NCI-H2227 treated with DMSO at 0.1 percent for 48 hours (cell line): ENCODE measurements at regions not wholly inside any gene's neighbourhood (a gene's known extent, or its start where the extent isn't known, plus 50 kb on each side); places are given as distances from the start of the nearest gene placed in this dataset.
"Not testable (repeated sequence)": the region's sequence is repeated elsewhere in the genome, so short reads cannot be mapped to it uniquely, and the experiment has no call there.

Experiments used
- DNase-seq: peaks from one replicate; lab custom pipeline; 2025; lab: John Stamatoyannopoulos, UW

GRCh38 chr12:46491548-46491947, 119.0 kb upstream of the SLC38A2 start:
- no peak for DNase-seq

- no peak for DNase-seq
These were observed 118.1 kb upstream of the SLC38A2 start for GRCh38 chr12:46490635-46491034.

- no peak for DNase-seq
These were observed 117.4 kb upstream of the SLC38A2 start for GRCh38 chr12:46489951-46490388.

GRCh38 chr12:46487567-46488131, 115.1 kb upstream of the SLC38A2 start:
- DNase-seq = no peak

GRCh38 chr12:46486588-46486987, 114.0 kb upstream of the SLC38A2 start:
- DNase-seq = no peak

- DNase-seq = no peak
These were observed 113.3 kb upstream of the SLC38A2 start for GRCh38 chr12:46485853-46486252.

GRCh38 chr12:46484396-46485061, 112.0 kb upstream of the SLC38A2 start:
- DNase-seq = no peak

GRCh38 chr12:46483572-46484395, 111.2 kb upstream of the SLC38A2 start:
- peak; percentile 6 for DNase-seq

- no peak for DNase-seq
These were observed 108.2 kb upstream of the SLC38A2 start for GRCh38 chr12:46480724-46481123.

- no peak for DNase-seq
These were observed 107.7 kb upstream of the SLC38A2 start for GRCh38 chr12:46480316-46480715.

GRCh38 chr12:46478123-46478522, 105.5 kb upstream of the SLC38A2 start:
- no peak for DNase-seq

- no peak for DNase-seq
These were observed 105.0 kb upstream of the SLC38A2 start for GRCh38 chr12:46477541-46477940.

GRCh38 chr12:46475972-46476645, 103.5 kb upstream of the SLC38A2 start:
- no peak for DNase-seq

GRCh38 chr12:46474385-46474784, 101.8 kb upstream of the SLC38A2 start:
- DNase-seq = not testable (repeated sequence)

- DNase-seq = no peak
These were observed 101.2 kb upstream of the SLC38A2 start for GRCh38 chr12:46473634-46474329.

- peak; percentile 77 for DNase-seq
These were observed 100.5 kb upstream of the SLC38A2 start for GRCh38 chr12:46472893-46473633.

- DNase-seq = no peak
These were observed 99.7 kb upstream of the SLC38A2 start for GRCh38 chr12:46472144-46472705.

GRCh38 chr12:46471404-46471803, 98.8 kb upstream of the SLC38A2 start:
- DNase-seq = no peak

GRCh38 chr12:46470975-46471374, 98.4 kb upstream of the SLC38A2 start:
- no peak for DNase-seq

- DNase-seq = no peak
These were observed 97.6 kb upstream of the SLC38A2 start for GRCh38 chr12:46470036-46470627.
